DND-41 (cell line): ENCODE measurements at regions not wholly inside any gene's neighbourhood (a gene's known extent, or its start where the extent isn't known, plus 50 kb on each side); places are given as distances from the start of the nearest gene placed in this dataset.

Experiments
- EZH2 ChIP-seq: IDR thresholded peaks from 3 replicates; pipeline ENCODE4 v1.6.1; 2012; ENCODE audit warnings: borderline replicate concordance, low read depth, mild to moderate bottlenecking, moderate library complexity, low read length, inconsistent platforms; ENCODE audit not compliant: severe bottlenecking
- TF ChIP-seq, protein P1 (sequence below): IDR thresholded peaks from 2 replicates; pipeline ENCODE4 v1.5.1; 2012; ENCODE audit warnings: borderline replicate concordance, low read length, moderate library complexity, mild to moderate bottlenecking; ENCODE audit not compliant: poor library complexity, severe bottlenecking; ENCODE audit errors: extremely low read depth

DNA sequence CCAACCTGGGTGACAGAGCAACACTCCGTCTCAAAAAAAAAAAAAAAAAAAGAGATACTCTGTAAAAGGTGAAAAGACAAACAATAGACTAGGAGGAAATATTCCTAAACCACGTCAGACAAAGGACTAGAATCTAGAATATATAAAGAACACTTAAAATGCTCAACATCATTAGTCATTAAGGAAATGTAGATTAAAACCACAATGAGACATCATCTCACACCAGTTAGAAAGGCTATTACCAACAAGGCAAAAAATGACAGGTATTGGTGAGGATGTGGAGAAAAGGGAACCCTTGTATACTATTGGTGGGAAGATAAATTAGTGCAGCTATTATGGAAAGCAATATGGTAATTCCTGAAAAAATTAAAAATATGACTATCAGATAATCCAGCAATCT lies 903.1 kb upstream of the SOX9 start:
- TF ChIP-seq, protein P1, sequence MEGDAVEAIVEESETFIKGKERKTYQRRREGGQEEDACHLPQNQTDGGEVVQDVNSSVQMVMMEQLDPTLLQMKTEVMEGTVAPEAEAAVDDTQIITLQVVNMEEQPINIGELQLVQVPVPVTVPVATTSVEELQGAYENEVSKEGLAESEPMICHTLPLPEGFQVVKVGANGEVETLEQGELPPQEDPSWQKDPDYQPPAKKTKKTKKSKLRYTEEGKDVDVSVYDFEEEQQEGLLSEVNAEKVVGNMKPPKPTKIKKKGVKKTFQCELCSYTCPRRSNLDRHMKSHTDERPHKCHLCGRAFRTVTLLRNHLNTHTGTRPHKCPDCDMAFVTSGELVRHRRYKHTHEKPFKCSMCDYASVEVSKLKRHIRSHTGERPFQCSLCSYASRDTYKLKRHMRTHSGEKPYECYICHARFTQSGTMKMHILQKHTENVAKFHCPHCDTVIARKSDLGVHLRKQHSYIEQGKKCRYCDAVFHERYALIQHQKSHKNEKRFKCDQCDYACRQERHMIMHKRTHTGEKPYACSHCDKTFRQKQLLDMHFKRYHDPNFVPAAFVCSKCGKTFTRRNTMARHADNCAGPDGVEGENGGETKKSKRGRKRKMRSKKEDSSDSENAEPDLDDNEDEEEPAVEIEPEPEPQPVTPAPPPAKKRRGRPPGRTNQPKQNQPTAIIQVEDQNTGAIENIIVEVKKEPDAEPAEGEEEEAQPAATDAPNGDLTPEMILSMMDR: no peak
- TF ChIP-seq EZH2: no peak
